Esophagus squamous epithelium (tissue), 4 donors: ENCODE measurements at regions not wholly inside any gene's neighbourhood (a gene's known extent, or its start where the extent isn't known, plus 50 kb on each side); places are given as distances from the start of the nearest gene placed in this dataset.

ENCODE experiments used
- CTCF ChIP-seq, 6 experiments: fragments of 450-650 bp in 4 of 6; fragments of 200-600 bp in 2 of 6; sonication (generic) in 2 of 6; IDR thresholded peaks; one replicate each; pipeline ENCODE4 v1.5.1; 2016 to 2019; ENCODE audit warnings: antibody characterized with exemption in 6 of 6, mild to moderate bottlenecking in 4 of 6, moderate library complexity in 4 of 6
- POLR2A ChIP-seq, 4 donors: fragments of 450-650 bp; IDR thresholded peaks; one replicate each; pipeline ENCODE4 v1.6.1; 2017; ENCODE audit warnings: antibody characterized with exemption in 4 of 4, mild to moderate bottlenecking in 4 of 4, moderate library complexity in 3 of 4

- TF ChIP-seq POLR2A (IDR thresholded peaks at IDR 0.05) (no peak), CTCF (IDR thresholded peaks at IDR 0.05) (no peak)
Observed at GRCh38 chr1:209238356-209238755, 345.2 kb upstream of the CAMK1G start.
